Stimulated activated CD4-positive, alpha-beta T cell treated with anti-CD3 and anti-CD28 coated beads, Interleukin-4, amount 100 ng/mL, for 48 hours (primary cell): ENCODE measurements at regions not wholly inside any gene's neighbourhood (a gene's known extent, or its start where the extent isn't known, plus 50 kb on each side); places are given as distances from the start of the nearest gene placed in this dataset.
"Not testable (repeated sequence)": the region's sequence is repeated elsewhere in the genome, so short reads cannot be mapped to it uniquely, and the experiment has no call there.

Experiments
- DNase-seq, 2 donors: peaks; one replicate each; pipeline ENCODE4 v3.0.0-alpha.2; 2020; ENCODE audit warnings: low read depth in 2 of 2

DNA sequence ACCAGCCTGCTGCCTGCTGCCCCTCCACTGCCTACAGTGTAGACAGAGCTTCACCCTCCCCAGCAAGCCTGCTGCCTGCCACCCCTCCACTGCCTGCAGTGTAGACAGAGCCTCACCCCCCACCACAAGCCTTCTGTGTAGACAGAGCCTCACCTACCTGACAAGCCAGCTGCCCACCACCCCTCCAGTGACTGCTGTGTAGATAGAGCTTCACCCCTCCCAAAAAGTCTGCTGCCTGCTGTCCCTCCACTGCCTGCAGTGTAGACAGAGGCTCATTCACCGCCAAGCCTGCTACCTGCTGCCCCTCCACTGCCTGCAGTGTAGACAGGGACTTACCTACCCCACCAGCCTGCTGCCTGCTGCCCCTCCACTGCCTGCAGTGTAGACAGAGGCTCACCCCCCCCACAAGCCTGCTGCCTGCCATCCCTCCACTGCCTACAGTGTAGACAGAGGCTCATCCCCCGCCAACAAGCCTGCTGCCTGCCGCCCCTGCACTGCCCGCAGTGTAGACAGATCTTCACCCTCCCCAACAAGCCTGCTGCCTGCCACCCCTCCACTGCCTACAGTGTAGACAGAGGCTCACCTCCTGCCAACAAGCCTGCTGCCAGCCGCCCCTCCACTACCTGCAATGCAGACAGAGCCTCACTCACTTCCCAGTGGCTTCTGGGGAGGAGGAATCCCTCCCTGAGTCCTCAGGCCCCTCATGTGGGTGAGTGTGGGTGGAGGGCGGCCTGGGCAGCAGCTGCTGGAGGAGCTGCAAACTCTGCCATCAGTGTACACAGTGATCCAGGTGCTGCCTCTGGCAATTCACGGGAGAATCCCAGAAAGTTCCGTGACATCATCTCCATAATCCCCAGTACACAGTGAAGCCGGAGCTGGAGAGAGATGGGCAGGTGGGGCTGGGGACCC is 140.9 kb downstream of the DLL1 start:
- no peak for DNase-seq

DNA sequence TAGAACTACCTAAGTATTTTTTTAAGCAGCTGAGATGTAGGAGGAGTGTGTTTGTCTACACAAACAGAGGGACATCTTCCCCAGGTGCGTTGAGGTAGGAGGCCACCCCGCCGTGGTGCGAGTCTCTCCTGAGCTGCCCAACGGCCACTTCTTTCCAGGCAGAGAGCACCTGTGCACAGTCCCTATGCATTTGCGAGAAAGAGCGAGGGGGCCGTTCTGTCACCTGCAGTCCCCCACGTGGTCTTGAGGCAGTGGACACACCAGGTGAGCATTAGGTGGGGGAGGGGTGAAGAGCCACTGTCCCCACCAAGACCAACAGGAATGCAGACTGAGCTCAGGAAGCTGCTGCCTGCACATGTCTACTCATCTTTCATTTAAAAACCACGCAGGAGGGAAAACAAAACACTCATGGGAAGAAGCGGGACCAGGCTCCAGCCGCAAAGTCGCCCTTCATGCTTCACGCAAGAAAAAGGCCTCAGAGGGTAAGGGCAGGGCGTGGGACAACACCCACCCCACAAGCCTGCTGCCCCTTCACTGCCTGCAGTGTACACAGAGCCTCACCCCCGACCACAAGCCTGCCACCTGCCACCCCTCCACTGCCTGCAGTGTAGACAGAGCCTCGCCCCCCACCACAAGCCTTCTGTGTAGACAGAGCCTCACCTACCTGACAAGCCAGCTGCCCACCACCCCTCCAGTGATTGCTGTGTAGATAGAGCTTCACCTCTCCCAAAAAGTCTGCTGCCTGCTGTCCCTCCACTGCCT is 142.0 kb downstream of the DLL1 start:
- no peak for DNase-seq

DNA sequence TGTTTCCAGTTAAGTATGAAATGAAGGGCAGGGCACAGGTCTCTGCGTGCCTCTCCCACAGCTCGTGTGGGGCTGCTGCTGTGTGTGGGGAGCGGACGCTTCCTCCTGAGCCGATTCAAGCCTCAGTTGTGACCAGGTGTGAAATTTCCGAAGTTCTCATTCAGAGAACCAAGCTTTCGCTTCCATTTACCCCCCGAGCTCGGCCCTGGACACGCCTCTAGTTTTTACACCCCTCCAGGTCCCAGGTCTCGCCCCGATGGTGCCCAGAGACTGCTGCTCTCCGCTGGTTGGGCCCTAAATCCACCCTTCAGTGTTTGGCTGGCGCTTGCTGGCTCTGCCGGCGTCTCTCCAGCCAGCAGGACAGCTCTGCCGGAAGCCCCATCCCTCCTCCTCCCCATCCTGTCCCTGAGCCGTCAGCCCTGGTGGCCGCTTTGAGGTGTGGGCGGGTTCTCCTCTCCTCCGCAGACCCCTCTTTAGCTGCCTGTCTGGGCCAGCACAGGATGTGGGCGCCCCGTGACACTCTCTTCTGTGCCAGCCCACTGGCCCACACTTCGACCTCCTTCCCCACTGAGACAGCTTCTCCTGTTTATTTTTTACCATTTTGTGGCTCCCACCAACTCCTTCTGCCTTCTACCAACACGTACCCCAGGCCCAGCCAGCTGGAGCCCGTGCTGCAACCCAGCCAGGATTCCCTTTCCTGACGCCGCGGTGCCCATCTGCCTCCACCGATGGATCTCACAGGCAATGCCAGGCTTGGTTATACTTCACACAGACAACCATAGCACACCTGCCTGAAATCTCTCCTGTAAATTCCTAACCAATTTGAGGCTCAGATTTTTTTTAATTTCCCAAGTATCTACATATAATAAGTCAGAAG is 142.8 kb downstream of the DLL1 start:
- peak in 1 of 2 donors; percentile 21 for DNase-seq

DNA sequence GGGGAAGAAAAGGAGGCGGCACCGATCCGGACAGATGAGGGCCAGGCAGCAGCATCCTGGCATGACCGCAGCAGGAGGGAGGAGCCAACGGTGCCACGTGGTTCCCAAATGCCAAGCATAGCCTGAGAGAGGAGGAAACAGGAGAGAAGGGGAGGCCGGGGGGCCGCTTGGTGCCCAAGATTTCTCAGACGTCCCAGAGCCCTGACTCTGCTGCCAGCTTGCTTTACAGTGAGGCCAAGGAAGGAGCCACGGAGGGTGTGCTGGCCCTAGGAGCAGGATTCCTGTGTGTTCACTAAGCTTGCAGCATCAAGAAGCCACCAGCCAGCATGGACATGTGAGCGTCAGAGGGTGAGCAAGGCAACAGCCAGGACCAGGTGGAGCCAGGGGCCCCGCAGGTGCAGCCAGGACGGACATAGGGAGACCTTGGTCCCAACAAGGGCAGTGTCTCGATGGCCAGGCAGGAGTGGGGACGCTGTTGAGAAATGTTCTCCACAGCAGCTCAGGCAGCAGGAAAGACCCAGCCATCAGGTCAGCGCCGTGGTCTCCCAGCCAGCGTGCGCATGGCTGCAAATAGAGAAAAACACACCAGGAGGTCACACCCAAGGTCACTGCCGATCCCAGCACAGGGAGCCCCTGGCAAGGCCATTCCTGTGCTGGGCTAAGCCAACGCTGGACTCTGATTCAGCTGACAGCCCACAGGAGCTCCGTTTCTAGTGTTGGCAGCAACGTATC is 143.7 kb downstream of the DLL1 start:
- DNase-seq, result no peak

DNA sequence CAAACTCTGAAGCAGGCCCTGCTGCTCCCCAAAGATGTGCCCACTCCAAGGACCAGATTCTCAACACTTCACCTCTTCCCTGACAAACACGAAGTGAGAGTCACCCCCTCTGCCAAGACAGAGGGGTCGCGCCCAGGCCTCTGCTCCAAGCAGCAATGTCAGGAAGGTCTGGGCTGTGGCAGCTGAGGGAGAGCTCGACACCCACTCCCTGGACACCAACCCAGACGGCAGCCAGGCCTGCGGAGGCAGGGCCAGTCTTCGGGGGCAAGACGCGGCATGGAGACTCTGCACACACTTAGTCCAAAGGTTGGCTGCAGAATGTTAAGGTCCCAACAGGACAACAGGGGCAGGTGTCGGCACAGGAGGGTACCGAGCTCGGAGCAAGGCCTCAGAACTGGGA is 144.2 kb downstream of the DLL1 start:
- no peak for DNase-seq

DNA sequence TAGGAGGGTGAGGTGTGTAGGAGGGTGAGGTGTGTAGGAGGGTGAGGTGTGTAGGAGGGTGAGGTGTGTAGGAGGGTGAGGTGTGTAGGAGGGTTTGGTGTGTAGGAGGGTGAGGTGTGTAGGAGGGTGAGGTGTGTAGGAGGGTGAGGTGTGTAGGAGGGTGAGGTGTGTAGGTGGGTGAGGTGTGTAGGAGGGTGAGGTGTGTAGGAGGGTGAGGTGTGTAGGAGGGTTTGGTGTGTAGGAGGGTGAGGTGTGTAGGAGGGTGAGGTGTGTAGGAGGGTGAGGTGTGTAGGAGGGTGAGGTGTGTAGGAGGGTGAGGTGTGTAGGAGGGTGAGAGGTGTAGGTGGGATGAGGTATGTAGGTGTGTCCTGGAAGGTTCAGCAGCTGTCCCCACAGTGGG is 144.7 kb downstream of the DLL1 start:
- not testable (repeated sequence) for DNase-seq

DNA sequence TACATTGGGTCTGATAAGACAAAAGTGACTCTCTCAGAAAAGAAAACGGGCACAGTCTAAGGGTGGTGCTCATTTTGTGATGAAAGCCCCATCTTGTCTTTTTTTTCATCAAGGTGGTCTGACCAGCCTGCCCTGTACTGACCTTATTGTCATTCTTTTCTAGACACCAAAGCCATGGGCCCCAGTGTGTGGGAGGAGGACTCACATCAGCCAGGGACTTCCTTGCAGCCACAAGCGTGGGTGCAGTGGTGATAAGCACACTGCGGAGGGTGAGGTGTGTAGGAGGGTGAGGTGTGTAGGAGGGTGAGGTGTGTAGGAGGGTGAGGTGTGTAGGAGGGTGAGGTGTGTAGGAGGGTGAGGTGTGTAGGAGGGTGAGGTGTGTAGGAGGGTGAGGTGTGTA is 145.2 kb downstream of the DLL1 start:
- DNase-seq, result not testable (repeated sequence)

DNA sequence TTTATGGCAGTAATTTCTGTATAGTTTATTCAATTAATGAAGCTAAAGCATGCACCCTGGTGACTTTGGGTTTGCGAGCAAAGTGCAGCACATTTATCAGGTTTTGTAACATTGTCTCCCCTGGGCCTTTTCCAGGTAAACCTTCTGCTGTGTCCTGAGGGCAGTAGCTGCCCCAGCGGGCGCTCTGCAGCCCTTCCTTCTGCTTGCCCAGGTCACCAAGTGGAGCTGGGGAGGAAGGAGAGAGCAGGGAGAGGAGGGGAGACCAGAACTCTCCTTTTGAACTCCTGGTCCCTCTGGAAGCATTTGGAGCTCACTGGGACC is 145.6 kb downstream of the DLL1 start:
- DNase-seq, result no peak

DNA sequence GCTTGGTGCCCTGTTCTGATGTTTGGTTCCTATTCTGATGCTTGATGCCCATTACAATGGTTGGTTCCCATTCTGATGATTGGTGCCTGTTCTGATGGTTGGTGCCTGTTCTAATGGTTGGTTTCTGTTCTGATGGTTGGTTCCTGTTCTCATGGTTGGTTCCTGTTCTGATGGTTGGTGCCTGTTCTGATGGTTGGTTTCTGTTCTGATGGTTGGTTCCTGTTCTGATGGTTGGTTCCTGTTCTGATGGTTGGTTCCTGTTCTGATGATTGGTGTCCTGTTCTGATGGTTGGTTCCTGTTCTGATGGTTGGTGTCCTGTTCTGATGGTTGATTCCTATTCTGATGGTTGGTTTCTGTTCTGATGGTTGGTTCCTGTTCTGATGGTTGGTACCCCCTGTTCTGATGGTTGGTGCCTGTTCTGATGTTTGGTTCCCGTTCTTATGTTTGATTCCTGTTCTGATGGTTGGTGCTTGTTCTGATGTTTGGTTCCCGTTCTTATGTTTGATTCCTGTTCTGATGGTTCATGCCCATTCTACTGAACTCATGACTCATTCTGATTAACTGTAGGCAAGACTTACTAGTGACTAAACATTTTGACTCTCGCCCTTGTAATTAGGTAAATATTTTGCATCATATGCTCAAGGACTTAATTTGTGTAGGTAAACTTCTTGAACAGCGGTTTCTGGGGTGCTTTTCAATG is 146.2 kb downstream of the DLL1 start:
- DNase-seq, result no peak

DNA sequence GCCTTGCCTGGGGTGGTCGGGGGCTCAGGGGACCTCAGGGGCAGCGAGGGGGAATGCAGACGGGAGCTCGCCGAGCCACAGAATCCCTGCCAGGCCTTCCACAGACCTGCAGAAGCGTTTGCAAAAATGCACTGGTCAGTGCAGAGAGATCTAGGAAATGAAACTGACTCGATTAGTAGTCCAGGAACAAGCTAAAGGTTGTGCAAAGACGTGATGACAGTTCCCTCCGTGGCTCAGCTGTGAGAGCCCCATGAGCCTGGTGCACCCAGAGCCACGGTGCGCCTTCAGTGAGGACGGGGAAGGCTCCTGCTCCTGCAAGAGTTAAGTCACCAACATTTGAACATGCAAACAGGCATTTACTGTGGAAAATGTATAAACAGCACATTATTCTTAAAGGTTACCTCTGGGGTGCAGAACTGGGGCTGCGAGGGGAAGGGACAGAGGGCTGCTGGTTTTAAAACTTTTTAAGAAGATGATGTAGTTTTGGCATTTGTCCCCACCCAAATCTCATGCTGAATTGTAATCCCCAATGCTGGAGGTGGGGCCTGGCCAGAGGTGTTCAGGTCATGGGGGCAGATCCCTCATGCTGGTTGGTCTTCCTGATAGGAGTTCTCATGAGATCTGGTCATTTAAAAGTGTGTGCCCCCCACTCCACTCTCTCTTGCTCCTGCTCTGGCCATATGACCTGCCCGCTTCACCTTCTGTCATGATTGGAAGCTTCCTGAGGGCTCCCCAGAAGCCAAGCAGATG is 147.3 kb downstream of the DLL1 start:
- DNase-seq, result no peak

DNA sequence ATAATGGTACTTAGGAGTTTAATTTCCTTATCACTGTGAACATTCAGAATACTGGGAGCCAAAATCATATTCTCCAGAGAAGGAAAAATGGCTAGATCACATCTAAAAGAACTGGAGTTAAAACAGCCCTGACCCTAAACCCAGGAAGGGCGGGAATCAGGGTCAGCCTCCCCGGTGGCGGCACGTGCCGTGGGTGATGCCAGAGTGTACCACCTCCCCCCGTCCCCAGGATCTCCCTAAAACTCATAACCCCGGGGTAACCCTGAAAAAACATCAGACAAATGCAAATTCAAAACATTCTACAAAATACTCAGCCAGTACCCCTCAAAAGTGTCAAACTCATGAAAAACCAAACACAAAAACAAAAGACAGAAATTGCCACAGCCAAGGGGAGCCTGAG is 148.3 kb downstream of the DLL1 start:
- no peak for DNase-seq

DNA sequence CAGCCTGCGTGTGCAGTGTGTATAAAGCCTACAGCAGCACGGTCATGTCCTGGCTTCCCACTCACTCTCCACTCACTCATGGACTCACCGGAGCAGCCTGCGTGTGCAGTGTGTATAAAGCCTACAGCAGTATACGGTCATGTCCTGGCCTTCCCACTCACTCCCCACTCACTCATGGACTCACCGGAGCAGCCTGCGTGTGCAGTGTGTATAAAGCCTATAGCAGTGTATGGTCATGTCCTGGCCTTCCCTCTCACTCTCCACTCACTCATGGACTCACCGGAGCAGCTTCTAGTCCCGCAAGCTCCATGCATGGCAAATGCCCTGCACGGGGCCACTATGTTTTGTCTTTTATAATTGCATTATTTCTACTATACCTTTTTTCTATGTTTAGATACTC is 149.8 kb downstream of the DLL1 start:
- DNase-seq, result not testable (repeated sequence)

DNA sequence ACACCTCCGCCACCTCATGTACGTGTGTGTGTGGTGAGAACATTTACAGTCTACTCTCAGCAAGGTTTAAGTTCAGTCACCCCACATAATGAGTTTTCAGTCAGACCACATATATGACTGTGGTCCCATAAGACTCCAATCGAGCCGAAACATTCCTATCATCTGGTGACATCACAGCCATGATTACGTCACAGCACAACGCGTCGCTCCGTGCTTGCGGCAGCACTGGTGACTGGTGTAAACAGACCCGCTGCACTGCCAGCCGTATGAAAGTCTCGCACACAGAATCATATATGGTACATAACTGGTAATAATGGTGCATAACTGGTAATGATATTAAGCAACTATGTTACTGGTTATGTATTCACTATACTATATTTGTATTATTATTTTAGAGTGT is 150.7 kb downstream of the DLL1 start:
- no peak for DNase-seq

DNA sequence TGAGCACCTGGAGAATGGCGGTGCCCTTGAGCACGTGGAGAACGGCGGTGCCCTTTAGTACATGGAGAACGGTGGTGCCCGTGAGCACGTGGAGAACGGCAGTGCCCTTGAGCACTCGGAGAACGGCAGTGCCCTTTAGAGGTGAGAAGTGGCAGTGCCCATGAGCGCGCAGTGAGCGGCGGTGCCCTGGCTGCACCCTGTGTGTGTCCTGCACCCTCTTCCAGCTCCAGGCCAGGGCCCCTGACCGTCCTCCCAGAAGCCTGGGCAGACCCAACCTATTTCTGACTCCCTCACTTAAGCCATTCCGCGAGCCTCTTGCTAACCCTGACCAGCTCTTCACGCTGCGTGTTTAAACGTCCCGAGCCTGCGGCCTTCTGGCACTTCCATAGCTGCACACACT is 151.3 kb downstream of the DLL1 start:
- no peak for DNase-seq

DNA sequence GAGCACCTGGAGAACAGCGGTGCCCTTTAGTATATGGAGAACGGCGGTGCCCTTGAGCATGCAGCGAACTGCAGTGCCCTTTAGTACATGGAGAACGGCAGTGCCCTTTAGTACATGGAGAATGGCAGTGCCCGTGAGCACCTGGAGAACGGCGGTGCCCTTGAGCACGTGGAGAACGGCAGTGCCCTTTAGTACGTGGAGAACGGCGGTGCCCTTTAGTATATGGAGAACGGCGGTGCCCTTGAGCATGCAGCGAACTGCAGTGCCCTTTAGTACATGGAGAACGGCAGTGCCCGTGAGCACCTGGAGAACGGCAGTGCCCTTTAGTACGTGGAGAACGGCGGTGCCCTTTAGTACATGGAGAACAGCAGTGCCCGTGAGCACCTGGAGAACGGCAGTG is 151.8 kb downstream of the DLL1 start:
- DNase-seq, result not testable (repeated sequence)

DNA sequence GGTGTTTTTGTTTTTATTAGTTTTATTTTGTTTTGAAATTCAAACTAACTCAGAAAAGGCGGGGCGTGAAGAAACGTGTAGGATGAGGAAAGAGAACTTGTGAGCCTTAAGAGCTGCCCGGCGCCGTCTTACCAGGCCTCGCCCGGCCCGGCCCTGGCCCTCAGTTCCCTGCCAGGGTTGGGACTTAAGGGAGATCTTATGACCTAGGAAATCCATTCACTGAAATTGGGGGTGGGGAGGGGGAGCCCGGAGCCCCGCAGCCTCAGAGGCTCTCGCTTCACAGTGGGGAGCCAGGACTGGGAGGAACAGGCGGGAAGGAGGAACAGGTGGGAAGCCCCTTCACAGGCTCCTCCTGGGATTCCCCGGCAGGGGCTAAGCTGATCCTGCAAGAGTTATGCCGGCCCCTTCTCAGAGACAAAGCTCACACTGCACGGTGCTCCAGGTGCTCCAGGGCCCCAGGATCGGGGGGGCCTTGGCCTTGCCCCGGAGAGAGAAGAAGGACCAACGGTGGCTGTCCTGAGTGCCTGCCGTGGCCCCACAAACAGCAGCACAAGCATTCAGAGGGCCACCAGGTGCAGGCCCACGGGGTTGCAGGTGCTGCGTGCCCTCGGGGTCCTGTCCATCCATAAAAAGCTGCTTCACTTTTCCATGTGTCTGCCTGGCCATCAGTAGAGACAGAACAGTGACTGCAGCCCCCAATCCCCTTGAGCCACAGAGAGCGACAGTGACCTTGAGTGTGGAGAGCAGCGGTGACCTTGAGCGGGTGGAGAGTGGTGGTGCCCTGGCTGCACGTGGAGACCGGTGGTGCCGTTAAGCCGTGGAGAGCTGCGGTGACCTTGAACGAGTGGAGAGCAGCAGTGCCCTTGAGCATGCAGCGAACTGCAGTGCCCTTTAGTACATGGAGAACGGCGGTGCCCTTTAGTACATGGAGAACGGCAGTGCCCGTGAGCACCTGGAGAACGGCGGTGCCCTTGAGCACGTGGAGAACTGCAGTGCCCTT is 152.7 kb downstream of the DLL1 start:
- DNase-seq, result no peak

DNA sequence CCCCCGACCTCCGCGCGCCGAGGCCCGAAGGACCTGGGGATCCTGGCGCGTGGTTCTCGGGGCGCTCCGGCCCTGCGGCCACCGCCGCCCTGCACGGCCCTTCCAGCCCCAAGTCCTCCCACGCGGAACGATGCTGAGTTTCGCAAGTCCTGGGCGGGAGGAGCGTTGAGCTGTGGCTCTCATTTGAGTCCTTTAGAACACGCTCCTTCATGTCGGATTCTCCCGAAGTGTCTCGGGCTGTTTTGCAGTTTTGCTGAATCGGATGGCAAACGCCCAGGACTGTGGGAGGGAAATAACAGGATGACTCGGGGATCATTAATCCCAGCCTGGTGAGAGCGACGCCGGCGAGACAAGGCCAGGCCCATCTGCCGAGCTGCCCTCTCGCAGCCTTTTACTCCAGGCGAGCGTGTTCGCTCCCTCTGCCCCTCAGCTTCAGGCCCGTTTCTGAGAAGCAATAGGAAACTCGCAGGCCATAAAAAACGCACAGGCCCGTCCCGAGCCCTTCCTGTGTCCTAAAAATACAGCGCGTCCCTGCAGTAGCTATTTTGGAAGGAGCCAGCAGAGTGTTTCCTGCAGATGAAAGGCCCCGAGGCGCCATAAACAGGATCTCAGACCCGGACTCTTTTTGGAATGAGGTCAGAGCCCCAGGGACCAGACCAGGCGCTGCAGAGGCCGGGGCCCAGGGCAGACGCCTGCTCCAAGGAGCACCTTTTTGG is 153.5 kb downstream of the DLL1 start:
- DNase-seq, result no peak

DNA sequence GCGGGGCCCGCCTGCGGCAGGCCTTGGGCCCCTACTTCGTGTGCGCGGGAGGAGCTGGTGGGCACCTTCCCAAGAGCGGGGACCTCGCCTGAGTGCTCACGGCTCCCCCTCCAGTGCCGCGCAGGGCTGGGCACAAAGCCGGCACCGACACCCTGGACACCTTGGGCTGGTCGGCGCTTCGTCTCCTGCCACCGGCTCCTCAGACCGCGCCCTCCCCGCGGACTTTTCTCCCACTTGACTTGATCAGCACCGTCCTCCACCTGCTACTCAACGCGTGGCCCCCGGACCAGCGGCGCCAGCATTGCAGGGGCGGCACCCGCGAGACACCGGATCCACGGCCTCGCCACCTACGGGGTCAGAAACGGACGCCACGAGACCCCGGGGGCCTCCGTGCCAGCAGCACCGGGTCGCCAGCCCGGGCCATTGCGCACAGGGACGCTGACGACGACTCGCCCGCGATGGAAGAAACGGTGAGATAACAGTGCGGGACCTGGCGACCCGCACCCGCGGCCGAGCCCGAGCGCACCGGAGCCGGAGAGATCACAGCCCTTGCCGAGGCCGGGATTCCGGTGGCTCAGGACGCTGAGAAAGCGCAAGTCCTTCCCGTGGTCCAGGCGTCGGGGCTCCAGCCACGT is 154.2 kb downstream of the DLL1 start:
- no peak for DNase-seq
